ENCODE measurements at regions not wholly inside any gene's neighbourhood (a gene's known extent, or its start where the extent isn't known, plus 50 kb on each side); places are given as distances from the start of the nearest gene placed in this dataset.

DNA sequence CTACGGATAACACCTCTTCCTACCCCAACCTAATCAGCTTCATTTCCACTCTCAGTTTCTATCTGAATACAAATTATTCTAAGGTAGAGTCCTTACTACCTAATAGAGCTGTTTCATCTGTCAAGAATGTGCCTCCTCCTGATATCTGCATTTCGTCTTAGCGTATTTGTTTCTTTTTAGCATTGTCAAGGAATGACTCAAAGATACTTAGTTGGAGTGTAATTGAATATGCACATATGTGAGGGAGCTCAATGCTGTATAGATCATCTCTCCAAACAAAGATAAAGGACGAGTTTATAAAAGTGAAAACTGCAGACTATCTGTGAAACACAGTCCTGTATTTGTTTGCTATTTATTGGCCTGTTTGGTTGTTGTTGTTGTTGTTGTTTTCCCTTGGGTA is 2059.4 kb upstream of the CELF4 start:
- no peaks in the 10 kb centered on the region for H3K9me3 Mint-ChIP-seq
- no peaks in the 10 kb centered on the region for H3K27me3 Mint-ChIP-seq (ENCODE audit: insufficient read depth)
- Histone ChIP-seq H3K9me3 (ENCODE audit: control insufficient read depth, low read length) (no peaks in the 10 kb centered on the region), H3K9ac (ENCODE audit: extremely low read depth, low read length, poor library complexity, severe bottlenecking) (no peak overlapping the region), H3K27me3 (ENCODE audit: control insufficient read depth, insufficient read depth, low read length, poor library complexity, severe bottlenecking) (no peaks in the 10 kb centered on the region), H3K36me3 (ENCODE audit: control insufficient read depth, insufficient read depth, low read length) (no peaks in the 10 kb centered on the region), H3K4me3 (ENCODE audit: low read length) (no peak overlapping the region), H3K27ac (ENCODE audit: low read depth, low read length) (no peak overlapping the region), H3K4me1 (ENCODE audit: control insufficient read depth, insufficient read depth, low read length) (no peaks in the 10 kb centered on the region)
- WGBS, 2 experiments (ENCODE audit: insufficient coverage in 1 of 2, insufficient read length in 1 of 2) = 55 to 86% methylated on average over 1 to 4 of the region's 4 CpGs
- peak overlapping the region; percentile 28 for H3K27ac Mint-ChIP-seq
- TF ChIP-seq, protein P1, sequence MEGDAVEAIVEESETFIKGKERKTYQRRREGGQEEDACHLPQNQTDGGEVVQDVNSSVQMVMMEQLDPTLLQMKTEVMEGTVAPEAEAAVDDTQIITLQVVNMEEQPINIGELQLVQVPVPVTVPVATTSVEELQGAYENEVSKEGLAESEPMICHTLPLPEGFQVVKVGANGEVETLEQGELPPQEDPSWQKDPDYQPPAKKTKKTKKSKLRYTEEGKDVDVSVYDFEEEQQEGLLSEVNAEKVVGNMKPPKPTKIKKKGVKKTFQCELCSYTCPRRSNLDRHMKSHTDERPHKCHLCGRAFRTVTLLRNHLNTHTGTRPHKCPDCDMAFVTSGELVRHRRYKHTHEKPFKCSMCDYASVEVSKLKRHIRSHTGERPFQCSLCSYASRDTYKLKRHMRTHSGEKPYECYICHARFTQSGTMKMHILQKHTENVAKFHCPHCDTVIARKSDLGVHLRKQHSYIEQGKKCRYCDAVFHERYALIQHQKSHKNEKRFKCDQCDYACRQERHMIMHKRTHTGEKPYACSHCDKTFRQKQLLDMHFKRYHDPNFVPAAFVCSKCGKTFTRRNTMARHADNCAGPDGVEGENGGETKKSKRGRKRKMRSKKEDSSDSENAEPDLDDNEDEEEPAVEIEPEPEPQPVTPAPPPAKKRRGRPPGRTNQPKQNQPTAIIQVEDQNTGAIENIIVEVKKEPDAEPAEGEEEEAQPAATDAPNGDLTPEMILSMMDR (conservative IDR thresholded peaks at IDR 0.05) = no peak
- DNase-seq = no peak
- H3K36me3 Mint-ChIP-seq (ENCODE audit: low read depth) = no peaks in the 10 kb centered on the region
- peaks cover 32% of the 10 kb centered on the region for H3K4me1 Mint-ChIP-seq
- H3K4me3 Mint-ChIP-seq = no peak overlapping the region

DNA sequence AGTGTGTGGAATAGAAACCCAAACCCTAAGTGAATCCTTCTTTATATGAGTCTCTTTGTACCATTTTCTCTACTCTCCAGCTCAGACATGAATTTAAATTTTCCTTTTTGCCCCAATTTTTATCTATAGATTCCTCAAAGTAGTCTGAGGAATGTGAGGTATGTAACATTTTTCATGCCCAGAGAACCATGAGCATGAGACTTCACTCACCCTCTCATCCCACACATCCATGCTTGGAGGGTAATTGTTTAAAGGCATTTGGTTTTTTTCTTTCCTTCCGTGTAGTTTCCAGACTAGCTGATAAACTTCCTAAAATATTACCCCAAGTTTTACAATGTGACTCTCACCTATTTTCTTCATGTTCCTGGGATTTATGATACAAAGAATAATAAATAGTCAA is 2056.8 kb upstream of the CELF4 start:
- peaks cover 13% of the 10 kb centered on the region for H3K9me3 Mint-ChIP-seq
- no peaks in the 10 kb centered on the region for H3K27me3 ChIP-seq (ENCODE audit: control insufficient read depth, insufficient read depth, low read length, poor library complexity, severe bottlenecking)
- TF ChIP-seq, protein P1 (conservative IDR thresholded peaks at IDR 0.05) = no peak
- no peak overlapping the region for H3K4me3 ChIP-seq (ENCODE audit: low read length)
- peaks cover 5% of the 10 kb centered on the region for H3K36me3 Mint-ChIP-seq (ENCODE audit: low read depth)
- H3K9ac ChIP-seq (ENCODE audit: extremely low read depth, low read length, poor library complexity, severe bottlenecking) = no peak overlapping the region
- H3K27ac Mint-ChIP-seq = no peak overlapping the region
- no peak overlapping the region for H3K27ac ChIP-seq (ENCODE audit: low read depth, low read length)
- WGBS, 2 experiments (ENCODE audit: insufficient coverage in 1 of 2, insufficient read length in 1 of 2) = 100% methylated on average over 1 of the region's 1 CpG; no CpG with 5 or more reads in 1 of the 2 experiments
- H3K36me3 ChIP-seq (ENCODE audit: control insufficient read depth, insufficient read depth, low read length) = no peaks in the 10 kb centered on the region
- no peak for DNase-seq
- H3K4me1 ChIP-seq (ENCODE audit: control insufficient read depth, insufficient read depth, low read length) = no peaks in the 10 kb centered on the region
- no peaks in the 10 kb centered on the region for H3K9me3 ChIP-seq (ENCODE audit: control insufficient read depth, low read length)
- H3K4me3 Mint-ChIP-seq = no peak overlapping the region
- H3K4me1 Mint-ChIP-seq = peaks cover 24% of the 10 kb centered on the region
- no peaks in the 10 kb centered on the region for H3K27me3 Mint-ChIP-seq (ENCODE audit: insufficient read depth)

DNA sequence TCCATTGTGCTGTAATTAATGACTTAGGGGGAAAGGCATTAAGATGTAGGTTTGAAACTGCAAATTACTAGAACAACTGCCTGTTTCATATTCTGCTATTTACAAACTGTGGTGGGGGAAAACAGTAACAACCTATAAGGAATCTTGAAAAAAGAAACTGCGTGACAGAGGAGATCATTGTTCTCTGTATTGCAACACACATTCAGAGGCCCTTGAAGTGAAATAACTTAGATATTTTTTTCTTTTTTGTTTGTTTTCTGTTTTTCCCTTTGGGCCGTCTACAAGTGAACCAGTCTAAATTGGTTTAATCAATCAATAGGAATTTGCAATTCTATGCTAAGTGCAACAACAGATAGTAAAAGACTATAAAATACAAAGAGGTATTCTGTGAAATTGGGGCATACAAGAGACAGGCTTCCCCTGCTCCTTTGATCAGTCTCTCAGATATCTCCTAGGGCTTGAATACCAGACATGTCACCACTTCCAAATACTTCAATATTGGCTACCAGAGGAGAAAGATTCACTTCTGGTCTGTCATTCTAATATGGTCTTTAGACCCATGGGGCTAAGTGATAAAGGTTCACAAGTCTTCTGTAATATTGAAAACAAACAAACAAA is 2055.1 kb upstream of the CELF4 start:
- Mint-ChIP-seq H3K36me3 (ENCODE audit: low read depth) (peaks cover 5% of the 10 kb centered on the region), H3K27ac (no peak overlapping the region), H3K27me3 (ENCODE audit: insufficient read depth) (no peaks in the 10 kb centered on the region), H3K4me3 (no peak overlapping the region), H3K9me3 (peaks cover 13% of the 10 kb centered on the region), H3K4me1 (peaks cover 23% of the 10 kb centered on the region)
- H3K9me3 ChIP-seq (ENCODE audit: control insufficient read depth, low read length) = no peaks in the 10 kb centered on the region
- no peaks in the 10 kb centered on the region for H3K36me3 ChIP-seq (ENCODE audit: control insufficient read depth, insufficient read depth, low read length)
- H3K27me3 ChIP-seq (ENCODE audit: control insufficient read depth, insufficient read depth, low read length, poor library complexity, severe bottlenecking) = no peaks in the 10 kb centered on the region
- WGBS, 2 experiments (ENCODE audit: insufficient coverage in 1 of 2, insufficient read length in 1 of 2) = 80 to 94% methylated on average over 1 of the region's 2 CpGs
- TF ChIP-seq, protein P1 (conservative IDR thresholded peaks at IDR 0.05) = no peak
- H3K4me3 ChIP-seq (ENCODE audit: low read length) = no peak overlapping the region
- H3K4me1 ChIP-seq (ENCODE audit: control insufficient read depth, insufficient read depth, low read length) = no peaks in the 10 kb centered on the region
- H3K9ac ChIP-seq (ENCODE audit: extremely low read depth, low read length, poor library complexity, severe bottlenecking) = no peak overlapping the region
- H3K27ac ChIP-seq (ENCODE audit: low read depth, low read length) = no peak overlapping the region
- DNase-seq = no peak

All from endodermal cell (in vitro differentiated cells).